NCI-H2196 treated with DMSO at 0.1 percent for 48 hours (cell line): ENCODE measurements at regions not wholly inside any gene's neighbourhood (a gene's known extent, or its start where the extent isn't known, plus 50 kb on each side); places are given as distances from the start of the nearest gene placed in this dataset.

Experiments used
- DNase-seq: peaks from one replicate; lab custom pipeline; 2025; ENCODE audit not compliant: unreplicated experiment; lab: John Stamatoyannopoulos, UW

- no peak for DNase-seq
Observed at GRCh38 chr1:56196839-56197238, 382.5 kb downstream of the PLPP3 start.

GRCh38 chr1:56194701-56195300 lies 384.6 kb downstream of the PLPP3 start:
- no peak for DNase-seq

- no peak for DNase-seq
Observed at GRCh38 chr1:56193656-56194055, 385.7 kb downstream of the PLPP3 start.

- no peak for DNase-seq
Observed at GRCh38 chr1:56191369-56191768, 388.0 kb downstream of the PLPP3 start.

- DNase-seq, result no peak
Observed at GRCh38 chr1:56190806-56191365, 388.5 kb downstream of the PLPP3 start.

GRCh38 chr1:56189946-56190805 lies 389.2 kb downstream of the PLPP3 start:
- DNase-seq, result no peak

GRCh38 chr1:56189454-56189853 lies 389.9 kb downstream of the PLPP3 start:
- no peak for DNase-seq

- no peak for DNase-seq
Observed at GRCh38 chr1:56188855-56189254, 390.5 kb downstream of the PLPP3 start.

GRCh38 chr1:56188221-56188620 lies 391.1 kb downstream of the PLPP3 start:
- DNase-seq, result no peak

- DNase-seq, result no peak
Observed at GRCh38 chr1:56187405-56187804, 392.0 kb downstream of the PLPP3 start.

- DNase-seq, result no peak
Observed at GRCh38 chr1:56185493-56185892, 393.9 kb downstream of the PLPP3 start.

GRCh38 chr1:56183151-56183550 lies 396.2 kb downstream of the PLPP3 start:
- no peak for DNase-seq

- DNase-seq, result no peak
Observed at GRCh38 chr1:56180520-56181190, 398.7 kb downstream of the PLPP3 start.

- no peak for DNase-seq
Observed at GRCh38 chr1:56179543-56179942, 399.8 kb downstream of the PLPP3 start.

GRCh38 chr1:56175211-56175610 lies 404.2 kb downstream of the PLPP3 start:
- DNase-seq, result no peak

- DNase-seq, result no peak
Observed at GRCh38 chr1:56174176-56174885, 405.0 kb downstream of the PLPP3 start.

GRCh38 chr1:56173736-56174135 lies 405.6 kb downstream of the PLPP3 start:
- DNase-seq, result no peak

GRCh38 chr1:56171670-56172069 lies 407.7 kb downstream of the PLPP3 start:
- no peak for DNase-seq

GRCh38 chr1:56170784-56171320 lies 408.5 kb downstream of the PLPP3 start:
- DNase-seq, result no peak

GRCh38 chr1:56169856-56170255 lies 409.5 kb downstream of the PLPP3 start:
- DNase-seq, result no peak

- no peak for DNase-seq
Observed at GRCh38 chr1:56168176-56168575, 411.2 kb downstream of the PLPP3 start.
